Stimulated activated CD4-positive, alpha-beta T cell treated with anti-CD3 and anti-CD28 coated beads, TNF-alpha, amount 100 ng/mL, for 24 hours (primary cell): ENCODE measurements at regions not wholly inside any gene's neighbourhood (a gene's known extent, or its start where the extent isn't known, plus 50 kb on each side); places are given as distances from the start of the nearest gene placed in this dataset.

Experiments
- DNase-seq, 3 experiments: peaks; one replicate each; pipeline ENCODE4 v3.0.0-alpha.2; 2020; ENCODE audit warnings: low read depth in 3 of 3

GRCh38 chr10:4733150-4733842 lies 92.7 kb upstream of the AKR1E2 start:
- no peak for DNase-seq

- no peak for DNase-seq
Measured at GRCh38 chr10:4730998-4731397, 95.0 kb upstream of the AKR1E2 start.

- DNase-seq = no peak
Measured at GRCh38 chr10:4725917-4726606, 99.9 kb upstream of the AKR1E2 start.

- DNase-seq = no peak
Measured at GRCh38 chr10:4723860-4724259, 102.1 kb upstream of the AKR1E2 start.

GRCh38 chr10:4721999-4722753 lies 103.8 kb upstream of the AKR1E2 start:
- DNase-seq = no peak

GRCh38 chr10:4720463-4720862 lies 105.5 kb upstream of the AKR1E2 start:
- DNase-seq = no peak

GRCh38 chr10:4719671-4720070 lies 106.3 kb upstream of the AKR1E2 start:
- DNase-seq = no peak

- no peak for DNase-seq
Measured at GRCh38 chr10:4719036-4719435, 107.0 kb upstream of the AKR1E2 start.

GRCh38 chr10:4718544-4718943 lies 107.5 kb upstream of the AKR1E2 start:
- no peak for DNase-seq

- DNase-seq = no peak
Measured at GRCh38 chr10:4717670-4718069, 108.3 kb upstream of the AKR1E2 start.

- no peak for DNase-seq
Measured at GRCh38 chr10:4710858-4711257, 115.1 kb upstream of the AKR1E2 start.

- DNase-seq = no peak
Measured at GRCh38 chr10:4708123-4708759, 117.8 kb upstream of the AKR1E2 start.

- DNase-seq = no peak
Measured at GRCh38 chr10:4707221-4707620, 118.8 kb upstream of the AKR1E2 start.

GRCh38 chr10:4704034-4704545 lies 121.9 kb upstream of the AKR1E2 start:
- DNase-seq = no peak

GRCh38 chr10:4701016-4701415 lies 125.0 kb upstream of the AKR1E2 start:
- DNase-seq = no peak

- DNase-seq = no peak
Measured at GRCh38 chr10:4699950-4700730, 125.9 kb upstream of the AKR1E2 start.

GRCh38 chr10:4698075-4698474 lies 127.9 kb upstream of the AKR1E2 start:
- no peak for DNase-seq

- no peak for DNase-seq
Measured at GRCh38 chr10:4696186-4696585, 129.8 kb upstream of the AKR1E2 start.

- DNase-seq = no peak
Measured at GRCh38 chr10:4693967-4694366, 132.0 kb upstream of the AKR1E2 start.

- DNase-seq = no peak
Measured at GRCh38 chr10:4692206-4692605, 133.8 kb upstream of the AKR1E2 start.

GRCh38 chr10:4691776-4692175 lies 134.2 kb upstream of the AKR1E2 start:
- no peak for DNase-seq
